GM12878 (cell line): ENCODE measurements at regions not wholly inside any gene's neighbourhood (a gene's known extent, or its start where the extent isn't known, plus 50 kb on each side); places are given as distances from the start of the nearest gene placed in this dataset.

Source experiments
- ATAC-seq: fragments of 200-7000 bp; cut with Tn5 transposase; 3 replicates; pipeline ENCODE4 v1.9.1; 2020; ENCODE audit warnings: mild to moderate bottlenecking, moderate library complexity
- BruUV-seq: library from RNA; stranded (reverse); fragments of 400-500 nt; replicated peaks from 2 replicates; lab custom pipeline; 2021; lab: Mats Ljungman, UMichigan
- CTCF ChIA-PET: fragments of 300-600 bp; sonication (Branson Sonifier 250); formaldehyde crosslinking; extraction: SDS; loops from one replicate; lab custom pipeline; 2021; ENCODE audit warnings: inconsistent platforms; lab: Yijun Ruan, JAX
- POLR2A ChIA-PET: fragments of 350-600 bp; formaldehyde crosslinking; extraction: SDS; loops from one replicate; lab custom pipeline; 2021; ENCODE audit warnings: inconsistent platforms; lab: Charles Lee
- RAD21 ChIA-PET: fragments of 300-600 bp; sonication (Branson Sonifier 250); formaldehyde crosslinking; loops from one replicate; lab custom pipeline; 2023; ENCODE audit warnings: antibody characterized with exemption; ENCODE audit not compliant: unreplicated experiment; lab: Charles Lee
- SMC1A ChIA-PET: fragments of 300-600 bp; sonication (Branson Sonifier 250); formaldehyde crosslinking; loops from one replicate; lab custom pipeline; 2023; ENCODE audit not compliant: unreplicated experiment, uncharacterized antibody; lab: Charles Lee
- DNase-seq: peaks from one replicate; pipeline ENCODE4 v3.0.0-alpha.2; 2011; ENCODE audit warnings: low read depth, low spot score
- FAIRE-seq: peaks from 3 replicates; lab custom pipeline; 2011; peaks lifted over from hg19 to GRCh38; lab: Jason Lieb, UNC
- H2AFZ ChIP-seq: 2 replicates; pipeline ENCODE4 v1.6.0; 2011; ENCODE audit warnings: low read depth, low read length, control low read depth; ENCODE audit not compliant: control insufficient read depth
- H3K27ac ChIP-seq: 2 replicates; pipeline ENCODE4 v1.5.1; 2011; ENCODE audit warnings: control low read depth; ENCODE audit not compliant: control insufficient read depth, insufficient read depth
- H3K27me3 ChIP-seq, 2 experiments: replicated peaks in 1 of 2; 2 replicates each; pipeline versions ENCODE4 v1.6.0 to v1.6.1; 2011; ENCODE audit warnings: low read length in 1 of 2; ENCODE audit not compliant: control insufficient read depth in 2 of 2, insufficient read depth in 2 of 2
- H3K36me3 ChIP-seq, 2 experiments: 2 replicates each; pipeline ENCODE4 v1.5.1; 2011; ENCODE audit warnings: low read length in 1 of 2; ENCODE audit not compliant: control insufficient read depth in 2 of 2, insufficient read depth in 2 of 2
- H3K4me1 ChIP-seq: 2 replicates; pipeline ENCODE4 v1.6.1; 2011; ENCODE audit warnings: mild to moderate bottlenecking, low read length, moderate library complexity, mixed read lengths; ENCODE audit not compliant: control insufficient read depth, insufficient read depth
- H3K4me2 ChIP-seq: 2 replicates; pipeline ENCODE4 v1.6.0; 2011; ENCODE audit warnings: control low read depth; ENCODE audit not compliant: control insufficient read depth, insufficient read depth
- H3K4me3 ChIP-seq: fragments of 200-600 bp; sonication (generic); 2 replicates; pipeline ENCODE4 v1.5.1; 2016
- H3K79me2 ChIP-seq: 2 replicates; pipeline ENCODE4 v1.6.0; 2011; ENCODE audit warnings: low read length; ENCODE audit not compliant: control insufficient read depth, insufficient read depth
- H3K9ac ChIP-seq: 2 replicates; pipeline ENCODE4 v1.8.0; 2011; ENCODE audit warnings: low read length, control low read depth, mixed read lengths; ENCODE audit not compliant: control insufficient read depth, insufficient read depth
- H3K9me3 ChIP-seq: replicated peaks from 3 replicates; pipeline ENCODE4 v1.5.1; 2011; ENCODE audit warnings: mild to moderate bottlenecking, low read length; ENCODE audit not compliant: control insufficient read depth, insufficient read depth
- H4K20me1 ChIP-seq: 2 replicates; pipeline ENCODE4 v1.6.0; 2011; ENCODE audit not compliant: control insufficient read depth, insufficient read depth
- CUX1 ChIP-seq: IDR thresholded peaks from 2 replicates; pipeline ENCODE4 v1.6.1; 2012; ENCODE audit warnings: improper control_type of control experiment, low read depth, low read length; ENCODE audit not compliant: insufficient replicate concordance
- E2F8 ChIP-seq: fragments of 450-650 bp; IDR thresholded peaks from 2 replicates; pipeline ENCODE4 v1.6.1; 2018; ENCODE audit warnings: mild to moderate bottlenecking, low read depth, moderate library complexity; ENCODE audit not compliant: partially characterized antibody
- GATAD2B ChIP-seq: fragments of 450-650 bp; conservative IDR thresholded peaks from 2 replicates; pipeline ENCODE4 v1.6.1; 2017; ENCODE audit warnings: low read depth, mild to moderate bottlenecking, moderate library complexity
- JUND ChIP-seq: IDR thresholded peaks from 2 replicates; pipeline ENCODE4 v1.6.1; 2012; ENCODE audit warnings: low read depth, mild to moderate bottlenecking, low read length, improper control_type of control experiment, moderate library complexity
- MEF2B ChIP-seq: fragments of 450-650 bp; IDR thresholded peaks from 2 replicates; pipeline ENCODE4 v1.6.1; 2018; ENCODE audit warnings: mild to moderate bottlenecking, moderate library complexity; ENCODE audit not compliant: partially characterized antibody, poor library complexity, severe bottlenecking
- NFXL1 ChIP-seq: fragments of 450-650 bp; IDR thresholded peaks from 2 replicates; pipeline ENCODE4 v1.6.1; 2017; ENCODE audit warnings: antibody characterized with exemption, mild to moderate bottlenecking, borderline replicate concordance
- NR2F1 ChIP-seq: fragments of 450-650 bp; conservative IDR thresholded peaks from 2 replicates; pipeline ENCODE4 v1.6.1; 2017; ENCODE audit warnings: mild to moderate bottlenecking
- PML ChIP-seq: IDR thresholded peaks from 2 replicates; pipeline ENCODE4 v1.6.1; 2012; ENCODE audit warnings: low read length, inconsistent platforms
- RUNX3 ChIP-seq: IDR thresholded peaks from 2 replicates; pipeline ENCODE4 v1.6.1; 2012; ENCODE audit warnings: low read length, inconsistent platforms
- TBL1XR1 ChIP-seq: IDR thresholded peaks from 2 replicates; pipeline ENCODE4 v1.6.1; 2012; ENCODE audit warnings: low read depth, low read length, improper control_type of control experiment
- WGBS: methylation state at CpG from one replicate; pipeline ENCODE4 v1.1.6; 2016; ENCODE audit warnings: low lambda C conversion rate; ENCODE audit not compliant: insufficient replicate concordance, insufficient coverage; ENCODE audit errors: missing lambda C conversion rate; 5-methylcytosine and 5-hydroxymethylcytosine counted together
- in situ Hi-C: fragments of 300-500 bp; cut with MboI; formaldehyde crosslinking; loops from 9 replicates; pipeline ENCODE4 v1.14.3; 2018; ENCODE audit warnings: mixed read lengths
- intact Hi-C: fragments of 100-400 bp; cut with micrococcal nuclease; formaldehyde crosslinking; loops from one replicate; pipeline ENCODE4 v1.14.2; 2022; ENCODE audit not compliant: unreplicated experiment
- TF ChIP-seq, protein P1 (sequence below): fragments of 450-650 bp; IDR thresholded peaks from 2 replicates; pipeline ENCODE4 v1.6.1; 2017; ENCODE audit warnings: borderline replicate concordance
- TF ChIP-seq, protein P2 (sequence below): fragments of 450-650 bp; IDR thresholded peaks from 2 replicates; pipeline ENCODE4 v1.6.1; 2017; ENCODE audit warnings: mild to moderate bottlenecking, moderate library complexity

DNA sequence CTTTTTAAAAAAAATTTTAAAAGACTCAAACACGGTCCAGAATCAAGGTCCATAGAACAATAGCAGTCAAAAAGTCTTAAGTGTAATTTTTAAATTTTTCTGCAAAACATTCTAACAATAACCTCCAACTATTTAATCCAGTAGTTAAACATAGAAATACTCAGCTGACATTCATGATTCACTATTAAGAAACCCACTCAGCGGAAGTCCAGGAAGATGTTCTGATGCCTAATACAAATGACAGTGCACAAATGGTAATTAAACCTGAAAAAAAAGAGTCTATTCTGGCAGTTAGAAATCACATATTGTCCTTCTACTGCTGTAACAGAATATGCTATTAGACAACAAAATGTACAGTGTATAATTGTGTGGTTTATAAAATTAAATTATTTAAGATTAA, 128.2 kb upstream of the BMP5 start:
- CTCF ChIA-PET = no interaction called here
- no peaks in the 10 kb centered on the region for H3K36me3 ChIP-seq
- H3K27me3 ChIP-seq = no peaks in the 10 kb centered on the region
- no peak overlapping the region for H3K4me2 ChIP-seq
- no peak overlapping the region for H2AFZ ChIP-seq
- H3K27ac ChIP-seq = no peak overlapping the region
- no peak for FAIRE-seq
- DNase-seq = no peak
- H3K9ac ChIP-seq = no peak overlapping the region
- RAD21 ChIA-PET = no interaction called here
- 41% methylated on average over 2 of the region's 2 CpGs for WGBS
- H3K4me1 ChIP-seq = no peaks in the 10 kb centered on the region
- no peak overlapping the region for H3K4me3 ChIP-seq
- SMC1A ChIA-PET = no interaction called here
- H3K9me3 ChIP-seq = no peaks in the 10 kb centered on the region
- ATAC-seq = no peak
- BruUV-seq = no TSS peak
- intact Hi-C loops = no loop called here
- in situ Hi-C loops = no loop called here
- H4K20me1 ChIP-seq = no peaks in the 10 kb centered on the region
- H3K79me2 ChIP-seq = no peaks in the 10 kb centered on the region
- POLR2A ChIA-PET = no interaction called here
- TF ChIP-seq JUND = no peak
- no peak for TF ChIP-seq NR2F1
- no peak for TF ChIP-seq CUX1
- TF ChIP-seq GATAD2B = no peak
- TF ChIP-seq, protein P1, sequence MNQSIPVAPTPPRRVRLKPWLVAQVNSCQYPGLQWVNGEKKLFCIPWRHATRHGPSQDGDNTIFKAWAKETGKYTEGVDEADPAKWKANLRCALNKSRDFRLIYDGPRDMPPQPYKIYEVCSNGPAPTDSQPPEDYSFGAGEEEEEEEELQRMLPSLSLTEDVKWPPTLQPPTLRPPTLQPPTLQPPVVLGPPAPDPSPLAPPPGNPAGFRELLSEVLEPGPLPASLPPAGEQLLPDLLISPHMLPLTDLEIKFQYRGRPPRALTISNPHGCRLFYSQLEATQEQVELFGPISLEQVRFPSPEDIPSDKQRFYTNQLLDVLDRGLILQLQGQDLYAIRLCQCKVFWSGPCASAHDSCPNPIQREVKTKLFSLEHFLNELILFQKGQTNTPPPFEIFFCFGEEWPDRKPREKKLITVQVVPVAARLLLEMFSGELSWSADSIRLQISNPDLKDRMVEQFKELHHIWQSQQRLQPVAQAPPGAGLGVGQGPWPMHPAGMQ = no peak
- TF ChIP-seq MEF2B = no peak
- TF ChIP-seq E2F8 = no peak
- TF ChIP-seq RUNX3 = no peak
- no peak for TF ChIP-seq NFXL1
- TF ChIP-seq TBL1XR1 = no peak
- TF ChIP-seq, protein P2, sequence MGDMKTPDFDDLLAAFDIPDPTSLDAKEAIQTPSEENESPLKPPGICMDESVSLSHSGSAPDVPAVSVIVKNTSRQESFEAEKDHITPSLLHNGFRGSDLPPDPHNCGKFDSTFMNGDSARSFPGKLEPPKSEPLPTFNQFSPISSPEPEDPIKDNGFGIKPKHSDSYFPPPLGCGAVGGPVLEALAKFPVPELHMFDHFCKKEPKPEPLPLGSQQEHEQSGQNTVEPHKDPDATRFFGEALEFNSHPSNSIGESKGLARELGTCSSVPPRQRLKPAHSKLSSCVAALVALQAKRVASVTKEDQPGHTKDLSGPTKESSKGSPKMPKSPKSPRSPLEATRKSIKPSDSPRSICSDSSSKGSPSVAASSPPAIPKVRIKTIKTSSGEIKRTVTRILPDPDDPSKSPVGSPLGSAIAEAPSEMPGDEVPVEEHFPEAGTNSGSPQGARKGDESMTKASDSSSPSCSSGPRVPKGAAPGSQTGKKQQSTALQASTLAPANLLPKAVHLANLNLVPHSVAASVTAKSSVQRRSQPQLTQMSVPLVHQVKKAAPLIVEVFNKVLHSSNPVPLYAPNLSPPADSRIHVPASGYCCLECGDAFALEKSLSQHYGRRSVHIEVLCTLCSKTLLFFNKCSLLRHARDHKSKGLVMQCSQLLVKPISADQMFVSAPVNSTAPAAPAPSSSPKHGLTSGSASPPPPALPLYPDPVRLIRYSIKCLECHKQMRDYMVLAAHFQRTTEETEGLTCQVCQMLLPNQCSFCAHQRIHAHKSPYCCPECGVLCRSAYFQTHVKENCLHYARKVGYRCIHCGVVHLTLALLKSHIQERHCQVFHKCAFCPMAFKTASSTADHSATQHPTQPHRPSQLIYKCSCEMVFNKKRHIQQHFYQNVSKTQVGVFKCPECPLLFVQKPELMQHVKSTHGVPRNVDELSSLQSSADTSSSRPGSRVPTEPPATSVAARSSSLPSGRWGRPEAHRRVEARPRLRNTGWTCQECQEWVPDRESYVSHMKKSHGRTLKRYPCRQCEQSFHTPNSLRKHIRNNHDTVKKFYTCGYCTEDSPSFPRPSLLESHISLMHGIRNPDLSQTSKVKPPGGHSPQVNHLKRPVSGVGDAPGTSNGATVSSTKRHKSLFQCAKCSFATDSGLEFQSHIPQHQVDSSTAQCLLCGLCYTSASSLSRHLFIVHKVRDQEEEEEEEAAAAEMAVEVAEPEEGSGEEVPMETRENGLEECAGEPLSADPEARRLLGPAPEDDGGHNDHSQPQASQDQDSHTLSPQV = no peak
- TF ChIP-seq PML = no peak
